Embryonic facial prominence (tissue), 1 donor: ENCODE measurements at regions not wholly inside any gene's neighbourhood (a gene's known extent, or its start where the extent isn't known, plus 50 kb on each side); places are given as distances from the start of the nearest gene placed in this dataset.
"Not testable (repeated sequence)": the region's sequence is repeated elsewhere in the genome, so short reads cannot be mapped to it uniquely, and the experiment has no call there.

Experiments used
- DNase-seq: peaks from one replicate; pipeline ENCODE4 v3.0.0-alpha.2; 2016; ENCODE audit errors: extremely low spot score

GRCh38 chr13:101003566-101003965, 329.0 kb upstream of the TMTC4 start:
- no peak for DNase-seq

DNA sequence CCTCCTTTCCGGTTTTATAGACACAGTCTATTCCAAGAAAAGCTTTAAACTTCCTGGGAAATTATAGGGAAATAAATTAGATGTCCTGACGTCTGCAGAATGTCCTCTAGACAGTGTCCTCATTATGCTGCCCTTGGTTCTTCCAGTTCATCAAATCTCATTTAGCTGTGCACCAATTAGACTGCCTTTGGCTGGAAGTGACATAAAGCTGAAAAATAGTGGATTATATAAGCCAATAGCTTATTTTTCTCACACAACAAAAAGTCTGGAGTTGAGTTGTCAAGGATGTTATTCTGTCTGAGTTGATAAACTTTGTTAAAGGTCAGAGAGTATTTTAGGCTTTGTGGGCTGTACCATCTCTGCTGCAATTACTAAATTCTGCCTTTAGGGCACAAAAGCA, 314.8 kb upstream of the TMTC4 start:
- DNase-seq, result no peak

DNA sequence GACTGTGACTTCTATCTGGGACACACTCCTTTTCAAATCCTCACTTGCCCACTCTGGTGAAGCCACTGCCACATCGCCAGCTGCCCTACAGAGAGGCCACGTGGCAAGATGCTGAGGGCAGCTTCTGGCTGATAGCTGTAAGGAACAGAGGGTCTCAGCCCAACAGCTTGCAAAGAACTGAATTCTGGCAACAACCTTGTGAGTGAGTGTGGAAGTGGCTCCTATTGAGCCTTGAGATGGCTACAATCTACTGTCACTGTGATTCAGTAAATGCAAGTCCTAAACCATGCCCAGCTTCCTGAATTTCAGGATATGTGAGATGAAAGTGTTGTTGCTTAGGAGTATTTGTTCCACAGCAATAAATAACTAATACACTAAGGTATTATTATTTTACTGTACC, 314.3 kb upstream of the TMTC4 start:
- DNase-seq, result no peak

DNA sequence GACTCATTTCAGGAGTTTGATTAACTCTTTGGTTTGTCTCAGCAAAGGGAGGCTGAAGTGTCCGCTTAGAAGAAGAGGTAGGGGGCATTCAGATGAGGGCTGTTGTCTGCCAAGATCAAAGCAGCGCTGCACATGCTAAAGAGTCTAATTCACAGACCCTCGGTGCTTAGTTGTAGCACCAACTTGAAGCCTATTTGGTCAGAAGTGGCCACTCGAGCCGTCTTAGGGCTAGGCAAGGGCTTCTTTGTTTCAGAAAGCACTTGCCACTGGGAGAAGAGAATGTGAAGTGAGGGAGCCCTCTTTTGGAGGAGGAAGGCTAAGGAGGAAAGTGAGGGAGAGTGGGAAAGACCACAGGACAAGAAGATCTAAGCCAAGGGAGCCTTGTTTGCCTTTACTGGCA, 313.4 kb upstream of the TMTC4 start:
- no peak for DNase-seq

DNA sequence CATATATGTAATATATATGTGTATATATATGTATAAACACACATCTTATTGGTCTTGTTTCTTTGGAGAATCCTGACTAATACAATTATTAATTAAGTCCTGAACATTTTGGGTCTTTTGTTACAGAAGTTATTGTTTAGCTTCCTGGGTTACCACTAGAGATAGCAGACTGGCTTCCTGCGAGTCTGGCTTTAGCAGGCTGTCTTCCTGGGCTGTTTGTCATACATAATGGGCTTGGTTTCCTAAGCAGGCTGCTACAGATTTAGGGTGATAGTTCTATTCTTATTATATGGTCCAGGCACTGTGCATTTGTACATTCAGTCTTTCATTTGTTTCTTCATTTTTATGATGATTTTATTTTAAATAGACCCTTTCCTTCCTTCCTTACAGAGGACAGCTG, 312.0 kb upstream of the TMTC4 start:
- no peak for DNase-seq

DNA sequence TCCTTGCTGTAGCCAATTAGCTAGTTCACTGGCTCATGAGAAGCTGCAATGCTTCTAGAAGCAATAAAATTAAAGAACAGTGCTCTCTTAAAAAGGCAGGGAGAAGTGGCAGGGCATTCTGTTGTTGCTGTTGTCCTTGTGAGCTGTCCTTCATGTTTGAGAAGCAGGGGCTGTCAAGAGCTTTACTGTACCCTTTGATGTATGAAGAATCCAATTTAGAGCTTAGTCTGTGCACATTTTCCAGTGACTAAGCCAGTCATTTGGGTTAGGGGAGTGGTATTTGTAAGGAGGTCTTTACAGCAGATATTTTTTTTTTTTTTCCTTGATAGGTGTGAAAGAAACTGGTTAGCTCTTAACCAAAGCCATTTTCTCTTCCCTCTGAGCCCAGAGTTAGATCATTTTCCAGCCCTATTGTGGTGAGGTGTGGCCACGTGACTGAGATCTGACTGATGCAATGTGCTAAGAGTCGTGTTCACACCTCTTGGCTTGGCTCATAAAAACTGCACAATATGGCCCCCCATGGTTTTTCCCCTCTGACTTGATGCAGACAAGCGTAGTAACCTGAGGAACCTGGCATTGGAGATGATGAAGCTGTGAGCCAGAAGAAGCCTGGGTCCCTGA, 309.6 kb upstream of the TMTC4 start:
- DNase-seq, result no peak

DNA sequence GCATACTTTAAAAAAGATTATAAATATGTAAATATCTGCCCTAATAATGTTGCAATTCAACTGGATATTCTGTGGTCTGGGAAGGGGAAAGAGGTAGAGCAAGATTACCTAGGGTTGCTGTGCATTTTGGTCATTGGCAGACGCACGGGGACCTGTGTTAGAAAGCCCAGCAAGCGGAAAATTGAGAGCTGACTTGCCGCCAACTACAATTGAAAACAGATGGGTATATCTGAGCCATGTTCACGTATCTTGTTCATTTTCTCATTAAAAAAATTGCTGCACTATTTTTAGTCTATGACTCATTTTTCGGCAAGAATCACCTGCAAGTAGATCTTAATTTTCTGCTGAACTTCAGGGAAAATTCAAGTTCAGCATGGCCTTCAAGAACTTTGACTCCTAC, 308.5 kb upstream of the TMTC4 start:
- DNase-seq, result peak; percentile 31

DNA sequence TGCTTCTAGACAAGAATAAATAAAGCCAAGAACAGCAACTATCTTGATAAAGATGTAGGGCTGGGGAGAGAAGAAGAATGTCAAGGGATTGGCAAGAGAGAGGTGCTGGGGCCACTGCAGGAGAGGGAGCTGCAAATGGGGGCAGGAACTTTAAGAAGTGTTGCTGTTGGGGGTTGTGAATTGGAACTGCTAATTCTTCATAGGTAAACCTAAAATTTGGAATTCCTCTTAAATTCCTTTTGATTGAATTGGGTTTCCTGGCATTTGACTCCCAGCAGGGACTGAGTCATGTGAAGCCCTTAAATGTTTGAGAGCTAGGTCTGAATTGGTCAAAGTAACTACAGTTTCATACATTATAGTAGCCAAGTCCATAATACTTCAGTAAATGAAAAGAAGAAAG, 305.6 kb upstream of the TMTC4 start:
- DNase-seq, result no peak

- no peak for DNase-seq
Observed at GRCh38 chr13:100977841-100978240, 303.2 kb upstream of the TMTC4 start.

- DNase-seq, result no peak
Observed at GRCh38 chr13:100976993-100977392, 302.4 kb upstream of the TMTC4 start.

DNA sequence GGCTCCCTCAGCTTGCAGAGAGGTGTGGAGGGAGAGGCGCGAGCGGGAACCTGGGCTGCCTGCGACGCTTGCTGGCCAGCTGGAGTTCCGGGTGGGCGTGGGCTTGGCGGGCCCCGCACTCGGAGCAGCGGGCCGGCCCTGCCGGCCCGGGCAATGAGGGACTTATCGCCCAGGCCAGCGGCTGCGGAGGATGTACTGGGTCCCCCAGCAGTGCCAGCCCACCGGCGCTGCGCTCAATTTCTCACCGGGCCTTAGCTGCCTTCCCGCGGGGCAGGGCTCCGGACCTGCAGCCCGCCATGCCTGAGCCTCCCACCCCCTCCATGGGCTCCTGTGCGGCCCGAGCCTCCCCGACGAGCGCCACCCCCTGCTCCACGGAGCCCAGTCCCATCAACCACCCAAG, 301.1 kb upstream of the TMTC4 start:
- not testable (repeated sequence) for DNase-seq

DNA sequence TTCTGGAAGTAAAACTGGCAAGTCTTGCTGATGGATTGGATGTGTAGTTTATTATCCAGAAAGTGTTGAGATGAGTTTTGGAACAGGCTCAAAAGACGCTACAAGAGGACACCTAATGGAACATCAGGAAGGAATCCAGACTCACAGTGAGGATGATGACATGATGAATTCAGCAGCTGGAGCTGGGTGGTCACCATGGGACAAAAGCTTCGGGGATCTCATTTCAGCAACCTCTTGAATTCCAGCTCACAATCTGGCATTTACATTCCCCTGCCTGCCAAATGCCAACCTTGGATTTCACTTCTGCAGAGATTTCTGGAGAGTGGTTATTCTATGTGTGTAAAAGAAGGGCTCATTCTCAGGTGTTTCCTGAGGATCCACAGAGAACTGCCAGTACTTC, 288.0 kb upstream of the TMTC4 start:
- no peak for DNase-seq

DNA sequence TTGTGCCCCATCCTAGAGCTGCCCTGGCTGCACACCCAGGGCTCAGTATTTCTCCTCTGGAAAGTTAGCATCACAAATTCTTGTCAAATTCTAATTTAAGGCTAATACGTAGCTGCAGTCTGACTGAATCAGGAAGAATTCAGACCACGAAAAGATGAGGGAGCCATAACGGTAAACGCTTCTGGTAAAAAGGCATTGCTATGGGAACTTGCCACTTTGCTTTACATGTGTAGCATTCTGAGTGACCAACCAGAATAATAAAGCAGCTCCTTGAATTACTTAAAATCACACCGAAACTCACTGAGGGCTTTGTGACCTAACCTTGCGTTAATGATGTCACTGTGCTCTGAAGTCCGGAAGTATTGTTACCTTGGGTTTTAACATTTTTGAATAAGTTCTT, 286.6 kb upstream of the TMTC4 start:
- DNase-seq, result no peak

- DNase-seq, result no peak
Observed at GRCh38 chr13:100958831-100959230, 284.2 kb upstream of the TMTC4 start.

GRCh38 chr13:100957741-100958140, 283.1 kb upstream of the TMTC4 start:
- DNase-seq, result no peak

DNA sequence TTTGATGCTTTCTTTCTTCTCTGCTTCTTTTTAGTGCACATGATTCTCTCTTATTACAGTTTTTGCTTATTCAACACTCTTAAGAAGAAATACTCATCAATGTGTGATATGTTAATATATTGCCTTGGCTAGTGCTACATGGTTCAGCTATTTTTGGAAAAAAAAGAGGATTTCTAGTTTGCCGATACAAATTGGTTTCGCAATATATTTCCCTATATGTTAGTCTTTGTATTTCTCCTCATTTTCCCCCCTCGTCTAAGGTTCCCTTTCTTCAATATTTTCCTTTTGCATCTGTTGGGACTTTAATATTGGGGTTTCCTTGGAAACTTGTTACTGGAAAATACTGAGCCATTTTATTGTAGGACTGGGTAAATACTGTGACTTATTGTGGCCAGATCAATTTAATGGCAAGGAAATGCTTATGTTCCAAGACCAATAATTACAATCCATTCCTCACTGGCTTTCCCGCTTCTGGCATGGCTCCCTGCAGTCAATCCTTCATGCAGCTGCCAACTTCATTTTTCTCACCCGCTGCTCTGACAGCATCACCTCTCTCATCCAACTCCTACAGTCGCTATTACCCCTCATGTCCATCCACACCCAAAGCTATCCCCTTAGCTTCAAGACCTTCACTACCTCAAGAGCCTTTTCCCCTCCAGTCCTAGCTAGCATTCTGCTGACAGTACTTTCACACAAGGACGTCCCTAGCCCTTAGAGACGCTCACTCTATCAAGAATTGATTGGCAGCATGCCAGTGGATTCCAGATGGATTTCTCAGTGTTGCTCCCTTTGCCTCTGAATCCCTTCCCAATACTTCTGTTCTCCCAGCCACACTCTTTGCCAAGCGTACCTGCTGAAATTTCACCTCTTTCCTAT, 280.1 kb upstream of the TMTC4 start:
- no peak for DNase-seq

GRCh38 chr13:100951016-100951415, 276.4 kb upstream of the TMTC4 start:
- DNase-seq, result no peak

GRCh38 chr13:100948937-100949336, 274.3 kb upstream of the TMTC4 start:
- DNase-seq, result not testable (repeated sequence)

GRCh38 chr13:100946588-100946987, 272.0 kb upstream of the TMTC4 start:
- no peak for DNase-seq

DNA sequence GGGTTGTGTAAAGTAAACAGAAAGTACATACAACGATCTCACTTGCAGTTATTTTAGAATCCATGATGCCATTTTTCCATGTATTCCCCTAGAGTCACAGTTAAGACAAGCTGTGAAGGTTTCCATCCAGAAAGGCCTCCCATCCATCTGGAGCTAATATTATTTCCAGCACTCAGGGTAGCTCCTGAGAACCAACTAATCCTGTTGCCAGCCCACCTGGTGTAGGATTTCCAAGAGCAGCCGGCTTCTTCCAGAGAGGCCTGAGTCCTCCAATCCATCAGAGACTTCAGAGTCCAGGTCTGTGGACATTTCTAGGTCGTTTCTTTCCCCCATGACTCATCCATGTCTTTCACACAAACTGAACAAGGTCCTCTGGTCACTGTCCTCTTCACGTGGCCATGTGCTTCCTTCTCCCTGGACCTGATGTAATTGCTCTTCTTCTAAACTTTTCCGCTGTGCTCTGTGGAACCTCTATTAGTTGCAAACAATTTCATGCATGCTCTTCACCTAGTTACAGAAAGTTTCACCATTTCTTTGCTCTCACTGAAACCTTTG, 270.3 kb upstream of the TMTC4 start:
- no peak for DNase-seq

GRCh38 chr13:100942742-100943141, 268.1 kb upstream of the TMTC4 start:
- no peak for DNase-seq

GRCh38 chr13:100941377-100942368, 267.1 kb upstream of the TMTC4 start:
- DNase-seq, result no peak
